GM12865 (cell line): ENCODE measurements at regions not wholly inside any gene's neighbourhood (a gene's known extent, or its start where the extent isn't known, plus 50 kb on each side); places are given as distances from the start of the nearest gene placed in this dataset.

Source experiments
- DNase-seq: peaks from one replicate; pipeline ENCODE4 v3.0.0; 2010; ENCODE audit warnings: low read depth
- H3K4me3 ChIP-seq: 2 replicates; pipeline ENCODE4 v1.5.1; 2011; ENCODE audit warnings: mild to moderate bottlenecking, low read depth, low read length, control low read depth
- CTCF ChIP-seq: IDR thresholded peaks from 2 replicates; pipeline ENCODE4 v1.5.1; 2011; ENCODE audit warnings: low read length, control low read depth, low read depth, inconsistent platforms; ENCODE audit not compliant: insufficient read depth; ENCODE audit errors: missing control alignments

- no peak overlapping the region for H3K4me3 ChIP-seq
- DNase-seq, result no peak
- no peak for TF ChIP-seq CTCF
Observed at GRCh38 chrX:137413190-137413589, 152.7 kb upstream of the ZIC3 start.

GRCh38 chrX:137405449-137406140 is 160.3 kb upstream of the ZIC3 start:
- TF ChIP-seq CTCF, result no peak
- DNase-seq, result no peak
- no peak overlapping the region for H3K4me3 ChIP-seq

DNA sequence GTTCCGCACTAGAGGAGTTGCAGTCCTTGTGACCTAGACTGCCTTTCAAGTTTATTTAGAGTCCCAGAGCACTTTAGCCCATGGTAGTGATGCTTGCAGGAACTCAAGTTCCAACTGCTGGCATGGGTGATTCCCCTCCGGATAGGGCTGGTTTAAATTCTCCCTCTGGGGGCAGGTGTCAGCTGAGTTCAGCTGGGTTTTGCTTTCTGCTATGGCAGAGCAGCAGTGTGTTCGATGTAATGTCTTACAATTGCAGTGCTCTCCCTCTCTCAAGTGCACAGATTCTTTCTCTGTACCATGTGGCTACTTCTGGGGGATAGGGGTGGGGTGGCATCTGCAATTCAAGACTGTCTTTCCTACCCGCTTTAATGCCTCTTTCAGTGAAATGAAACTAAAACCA is 164.8 kb upstream of the ZIC3 start:
- no peak for DNase-seq
- no peak overlapping the region for H3K4me3 ChIP-seq
- no peak for TF ChIP-seq CTCF

- H3K4me3 ChIP-seq, result no peak overlapping the region
- no peak for TF ChIP-seq CTCF
- no peak for DNase-seq
Observed at GRCh38 chrX:137387646-137388045, 178.3 kb upstream of the ZIC3 start.

- no peak for TF ChIP-seq CTCF
- no peak for DNase-seq
- H3K4me3 ChIP-seq, result no peak overlapping the region
Observed at GRCh38 chrX:137366018-137366633, 199.8 kb upstream of the ZIC3 start.

- TF ChIP-seq CTCF, result no peak
- H3K4me3 ChIP-seq, result no peak overlapping the region
- DNase-seq, result no peak
Observed at GRCh38 chrX:137363559-137363958, 202.4 kb upstream of the ZIC3 start.

GRCh38 chrX:137362583-137362982 is 203.3 kb upstream of the ZIC3 start:
- no peak for TF ChIP-seq CTCF
- no peak overlapping the region for H3K4me3 ChIP-seq
- no peak for DNase-seq
